Astrocyte (in vitro differentiated cells and primary cell): ENCODE measurements at regions not wholly inside any gene's neighbourhood (a gene's known extent, or its start where the extent isn't known, plus 50 kb on each side); places are given as distances from the start of the nearest gene placed in this dataset.

Experiments used
- DNase-seq: peaks from one replicate; pipeline ENCODE4 v3.0.0-alpha.2; 2010; ENCODE audit warnings: low read depth
- FAIRE-seq: peaks from 2 replicates; lab custom pipeline; 2011; peaks lifted over from hg19 to GRCh38; lab: Jason Lieb, UNC
- H2AFZ ChIP-seq: 2 replicates; pipeline ENCODE4 v1.6.0; 2012; ENCODE audit warnings: low read depth, low read length, inconsistent platforms
- H3K27ac ChIP-seq: 2 replicates; pipeline ENCODE4 v1.5.1; 2011; ENCODE audit warnings: low read depth, low read length, inconsistent platforms
- H3K27me3 ChIP-seq: 2 replicates; pipeline ENCODE4 v1.6.0; 2011; ENCODE audit warnings: low read length, inconsistent platforms; ENCODE audit not compliant: insufficient read depth
- H3K36me3 ChIP-seq: 2 replicates; pipeline ENCODE4 v1.5.1; 2011; ENCODE audit warnings: low read length, inconsistent platforms; ENCODE audit not compliant: insufficient read depth
- H3K4me1 ChIP-seq: 2 replicates; pipeline ENCODE4 v1.5.1; 2011; ENCODE audit warnings: low read length, inconsistent platforms; ENCODE audit not compliant: insufficient read depth
- H3K4me2 ChIP-seq: 2 replicates; pipeline ENCODE4 v1.6.0; 2012; ENCODE audit warnings: low read length, inconsistent platforms
- H3K4me3 ChIP-seq: 2 replicates; pipeline ENCODE4 v1.5.1; 2011; ENCODE audit warnings: low read depth, mild to moderate bottlenecking, low read length, inconsistent platforms; ENCODE audit not compliant: insufficient read depth
- H3K79me2 ChIP-seq: 2 replicates; pipeline ENCODE4 v1.6.0; 2012; ENCODE audit warnings: mild to moderate bottlenecking, low read length, inconsistent platforms; ENCODE audit not compliant: insufficient read depth
- H3K9ac ChIP-seq: 2 replicates; pipeline ENCODE4 v1.6.0; 2012; ENCODE audit warnings: mild to moderate bottlenecking, low read length, inconsistent platforms
- H3K9me3 ChIP-seq: 2 replicates; pipeline ENCODE4 v1.5.1; 2012; ENCODE audit warnings: low read depth, mild to moderate bottlenecking, low read length, inconsistent platforms; ENCODE audit not compliant: insufficient read depth
- H4K20me1 ChIP-seq: 2 replicates; pipeline ENCODE4 v1.6.0; 2012; ENCODE audit warnings: low read length, inconsistent platforms; ENCODE audit not compliant: insufficient read depth
- H3K27ac Mint-ChIP-seq: one replicate; pipeline ENCODE4 v1.8.0; 2021; ENCODE audit warnings: mild to moderate bottlenecking, mixed read lengths; ENCODE audit not compliant: unreplicated experiment
- H3K27me3 Mint-ChIP-seq: one replicate; pipeline ENCODE4 v1.8.0; 2021; ENCODE audit warnings: low read depth, mixed read lengths; ENCODE audit not compliant: unreplicated experiment
- H3K36me3 Mint-ChIP-seq: one replicate; pipeline ENCODE4 v1.8.0; 2021; ENCODE audit warnings: low read depth, mixed read lengths; ENCODE audit not compliant: unreplicated experiment
- H3K4me1 Mint-ChIP-seq: one replicate; pipeline ENCODE4 v1.8.0; 2021; ENCODE audit warnings: low read depth, mixed read lengths; ENCODE audit not compliant: unreplicated experiment
- H3K4me3 Mint-ChIP-seq: one replicate; pipeline ENCODE4 v1.8.0; 2021; ENCODE audit warnings: mild to moderate bottlenecking, moderate library complexity, mixed read lengths; ENCODE audit not compliant: unreplicated experiment
- H3K9me3 Mint-ChIP-seq: one replicate; pipeline ENCODE4 v1.8.0; 2021; ENCODE audit warnings: mild to moderate bottlenecking, mixed read lengths; ENCODE audit not compliant: unreplicated experiment
- CTCF ChIP-seq: IDR thresholded peaks from 2 replicates; pipeline ENCODE4 v1.5.1; 2011; ENCODE audit warnings: low read depth, mild to moderate bottlenecking, inconsistent platforms, low read length, moderate library complexity; ENCODE audit not compliant: insufficient read depth
- EZH2 ChIP-seq: IDR thresholded peaks from 2 replicates; pipeline ENCODE4 v1.6.1; 2012; ENCODE audit warnings: mild to moderate bottlenecking, low read length, inconsistent platforms; ENCODE audit not compliant: insufficient read depth

DNA sequence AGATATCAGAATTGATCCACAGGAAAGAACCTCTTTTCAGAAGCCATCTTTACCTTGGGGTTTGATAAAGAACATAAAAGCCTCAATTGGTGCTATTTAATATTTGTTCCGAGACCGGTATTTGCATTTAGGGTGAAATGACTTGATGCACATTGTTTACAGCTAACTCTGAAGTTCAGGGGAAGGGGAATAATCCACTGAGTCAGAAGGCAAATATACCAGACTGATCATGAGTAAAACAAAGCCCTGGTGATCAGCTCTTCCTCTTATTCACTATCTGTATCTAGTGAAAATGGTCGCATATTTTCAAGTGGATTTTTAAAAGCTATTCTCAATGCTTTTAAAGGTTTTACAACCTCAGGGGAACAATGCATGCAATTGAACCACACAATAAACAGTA, 53.0 kb upstream of the ATP8B1 start:
- H3K9ac ChIP-seq: no peak overlapping the region
- no peaks in the 10 kb centered on the region for H4K20me1 ChIP-seq
- Mint-ChIP-seq H3K36me3 (no peaks in the 10 kb centered on the region), H3K4me3 (no peak overlapping the region), H3K27me3 (no peaks in the 10 kb centered on the region), H3K27ac (no peak overlapping the region), H3K9me3 (no peaks in the 10 kb centered on the region), H3K4me1 (no peaks in the 10 kb centered on the region)
- no peak overlapping the region for H3K27ac ChIP-seq
- DNase-seq (no peak), FAIRE-seq (no peak)
- no peaks in the 10 kb centered on the region for H3K4me1 ChIP-seq
- H3K4me2 ChIP-seq: no peak overlapping the region
- H3K4me3 ChIP-seq: no peak overlapping the region
- H3K79me2 ChIP-seq: no peaks in the 10 kb centered on the region
- H2AFZ ChIP-seq: no peak overlapping the region
- H3K36me3 ChIP-seq: no peaks in the 10 kb centered on the region
- TF ChIP-seq EZH2 (no peak), CTCF (no peak)
- H3K27me3 ChIP-seq: no peaks in the 10 kb centered on the region
- H3K9me3 ChIP-seq: no peaks in the 10 kb centered on the region

GRCh38 chr18:57855551-57855950, 52.4 kb upstream of the ATP8B1 start:
- H3K79me2 ChIP-seq: no peaks in the 10 kb centered on the region
- no peaks in the 10 kb centered on the region for H3K36me3 ChIP-seq
- Mint-ChIP-seq H3K27ac (no peak overlapping the region), H3K36me3 (no peaks in the 10 kb centered on the region), H3K4me3 (no peak overlapping the region), H3K9me3 (no peaks in the 10 kb centered on the region), H3K4me1 (no peaks in the 10 kb centered on the region), H3K27me3 (no peaks in the 10 kb centered on the region)
- H3K27me3 ChIP-seq: no peaks in the 10 kb centered on the region
- FAIRE-seq (no peak), DNase-seq (no peak)
- no peak overlapping the region for H3K9ac ChIP-seq
- no peak overlapping the region for H2AFZ ChIP-seq
- TF ChIP-seq CTCF (no peak), EZH2 (no peak)
- H3K4me2 ChIP-seq: no peak overlapping the region
- no peaks in the 10 kb centered on the region for H4K20me1 ChIP-seq
- H3K4me1 ChIP-seq: no peaks in the 10 kb centered on the region
- no peak overlapping the region for H3K4me3 ChIP-seq
- no peak overlapping the region for H3K27ac ChIP-seq
- no peaks in the 10 kb centered on the region for H3K9me3 ChIP-seq

DNA sequence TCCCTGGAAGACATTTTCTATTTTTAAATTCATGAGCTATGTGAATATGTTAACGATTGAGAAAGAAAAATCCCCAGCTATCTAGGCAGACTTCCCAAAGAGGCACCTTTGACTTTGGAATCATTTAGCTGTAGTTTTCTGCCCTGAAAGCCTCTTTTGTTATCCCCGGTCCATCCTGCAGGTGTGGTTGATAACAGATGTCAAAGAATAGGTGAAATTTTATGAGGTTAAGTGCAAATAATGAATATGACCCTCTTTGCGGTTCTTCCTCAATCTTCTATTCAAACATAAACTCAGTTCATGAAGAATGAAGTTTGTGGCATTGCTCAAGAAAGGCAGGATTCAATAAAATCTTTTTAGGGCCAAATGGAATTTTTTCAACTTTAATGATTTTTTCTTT, 51.6 kb upstream of the ATP8B1 start:
- DNase-seq (peak; percentile 63), FAIRE-seq (no peak)
- H3K9ac ChIP-seq: no peak overlapping the region
- no peak overlapping the region for H3K27ac ChIP-seq
- H4K20me1 ChIP-seq: no peaks in the 10 kb centered on the region
- no peaks in the 10 kb centered on the region for H3K36me3 Mint-ChIP-seq
- peaks cover 2% of the 10 kb centered on the region for H3K27me3 Mint-ChIP-seq
- no peak overlapping the region for H2AFZ ChIP-seq
- TF ChIP-seq EZH2 (no peak), CTCF (no peak)
- H3K9me3 ChIP-seq: no peaks in the 10 kb centered on the region
- H3K4me1 ChIP-seq: no peaks in the 10 kb centered on the region
- H3K9me3 Mint-ChIP-seq: no peaks in the 10 kb centered on the region
- no peak overlapping the region for H3K4me3 ChIP-seq
- no peaks in the 10 kb centered on the region for H3K27me3 ChIP-seq
- no peaks in the 10 kb centered on the region for H3K79me2 ChIP-seq
- H3K4me3 Mint-ChIP-seq: no peak overlapping the region
- H3K27ac Mint-ChIP-seq: no peak overlapping the region
- H3K4me2 ChIP-seq: no peak overlapping the region
- no peaks in the 10 kb centered on the region for H3K36me3 ChIP-seq
- H3K4me1 Mint-ChIP-seq: no peaks in the 10 kb centered on the region
